GM23338 (cell line): ENCODE measurements at regions not wholly inside any gene's neighbourhood (a gene's known extent, or its start where the extent isn't known, plus 50 kb on each side); places are given as distances from the start of the nearest gene placed in this dataset.

Experiments used
- ATAC-seq: fragments of 200-7000 bp; cut with Tn5 transposase; 3 replicates; pipeline ENCODE4 v1.9.1; 2020
- DNase-seq: peaks from one replicate; pipeline ENCODE4 v3.0.0-alpha.2; 2015; ENCODE audit warnings: low spot score
- H2AFZ ChIP-seq: fragments of 200-600 bp; sonication (generic); 2 replicates; pipeline ENCODE4 v1.8.0; 2016; ENCODE audit warnings: antibody characterized with exemption, mild to moderate bottlenecking, moderate library complexity
- H3F3A ChIP-seq: fragments of 200-600 bp; sonication (generic); replicated peaks from 2 replicates; pipeline ENCODE4 v1.8.0; 2017; ENCODE audit warnings: antibody characterized with exemption, mixed run types, low read depth
- H3K27ac ChIP-seq: fragments of 200-600 bp; sonication (generic); 2 replicates; pipeline ENCODE4 v1.6.1; 2016; ENCODE audit warnings: low read depth
- H3K27me3 ChIP-seq: fragments of 200-600 bp; sonication (generic); 2 replicates; pipeline ENCODE4 v1.8.0; 2016; ENCODE audit warnings: mild to moderate bottlenecking, mixed run types, moderate library complexity; ENCODE audit not compliant: insufficient read depth
- H3K36me3 ChIP-seq: fragments of 200-600 bp; sonication (generic); 2 replicates; pipeline ENCODE4 v1.8.0; 2016; ENCODE audit warnings: mild to moderate bottlenecking; ENCODE audit not compliant: insufficient read depth
- H3K4me1 ChIP-seq: fragments of 200-600 bp; sonication (generic); 2 replicates; pipeline ENCODE4 v1.8.0; 2016; ENCODE audit warnings: mild to moderate bottlenecking, moderate library complexity; ENCODE audit not compliant: insufficient read depth
- H3K4me2 ChIP-seq: fragments of 200-600 bp; sonication (generic); 2 replicates; pipeline ENCODE4 v1.7.1; 2017; ENCODE audit warnings: mixed run types
- H3K4me3 ChIP-seq: fragments of 200-600 bp; sonication (generic); 2 replicates; pipeline ENCODE4 v1.6.1; 2016; ENCODE audit warnings: mixed run types
- H3K79me2 ChIP-seq: fragments of 200-600 bp; sonication (generic); replicated peaks from 2 replicates; pipeline ENCODE4 v1.8.0; 2017; ENCODE audit warnings: mild to moderate bottlenecking; ENCODE audit not compliant: insufficient read depth
- H3K9me2 ChIP-seq: fragments of 200-600 bp; sonication (generic); 2 replicates; pipeline ENCODE4 v1.8.0; 2017; ENCODE audit not compliant: insufficient read depth
- H4K20me1 ChIP-seq: fragments of 200-600 bp; sonication (generic); replicated peaks from 2 replicates; pipeline ENCODE4 v1.8.0; 2017; ENCODE audit warnings: mild to moderate bottlenecking; ENCODE audit not compliant: insufficient read depth
- H3K27ac Mint-ChIP-seq: 2 replicates; pipeline ENCODE4 v1.8.0; 2020; ENCODE audit warnings: inconsistent platforms, mild to moderate bottlenecking, moderate library complexity, mixed read lengths
- H3K27me3 Mint-ChIP-seq: 3 replicates; pipeline ENCODE4 v1.8.0; 2022; ENCODE audit warnings: low read depth, mild to moderate bottlenecking, moderate library complexity, mixed read lengths, inconsistent platforms; ENCODE audit not compliant: insufficient read depth, poor library complexity
- H3K36me3 Mint-ChIP-seq: 3 replicates; pipeline ENCODE4 v1.8.0; 2021; ENCODE audit warnings: low read depth, mild to moderate bottlenecking, inconsistent platforms, moderate library complexity, mixed read lengths
- H3K4me1 Mint-ChIP-seq: 3 replicates; pipeline ENCODE4 v1.8.0; 2020; ENCODE audit warnings: mild to moderate bottlenecking, inconsistent platforms, mixed read lengths
- H3K4me3 Mint-ChIP-seq: 3 replicates; pipeline ENCODE4 v1.8.0; 2021; ENCODE audit warnings: moderate library complexity, mild to moderate bottlenecking, inconsistent platforms, mixed read lengths
- H3K9me3 Mint-ChIP-seq: 3 replicates; pipeline ENCODE4 v1.8.0; 2020; ENCODE audit warnings: moderate library complexity, mild to moderate bottlenecking, inconsistent platforms, mixed read lengths
- CREB1 ChIP-seq: fragments of 250-450 bp; sonication (Bioruptor Pico); IDR thresholded peaks from 2 replicates; pipeline ENCODE4 v1.5.0; 2020; ENCODE audit warnings: low read depth, mild to moderate bottlenecking, moderate library complexity
- NANOG ChIP-seq: IDR thresholded peaks from 2 replicates; pipeline ENCODE4 v1.6.1; 2016; ENCODE audit warnings: antibody characterized with exemption, borderline replicate concordance
- POLR2AphosphoS5 ChIP-seq: IDR thresholded peaks from 2 replicates; pipeline ENCODE4 v1.6.1; 2016; ENCODE audit warnings: antibody characterized with exemption, low read depth
- ZNF114 ChIP-seq: fragments of 250-450 bp; sonication (Bioruptor Pico); IDR thresholded peaks from 2 replicates; pipeline ENCODE4 v1.5.0; 2020; ENCODE audit warnings: mild to moderate bottlenecking, moderate library complexity
- ZNF331 ChIP-seq: fragments of 250-450 bp; sonication (Bioruptor Pico); IDR thresholded peaks from 2 replicates; pipeline ENCODE4 v1.5.0; 2020; ENCODE audit warnings: low read depth, mild to moderate bottlenecking, moderate library complexity
- TF ChIP-seq, protein P1 (sequence below): fragments of 250-450 bp; sonication (Bioruptor Pico); IDR thresholded peaks from 2 replicates; pipeline ENCODE4 v1.5.0; 2020; ENCODE audit warnings: mild to moderate bottlenecking, moderate library complexity
- TF ChIP-seq, protein P2 (sequence below): IDR thresholded peaks from 2 replicates; pipeline ENCODE4 v1.6.1; 2016; ENCODE audit warnings: antibody characterized with exemption
- TF ChIP-seq, protein P3 (sequence below): IDR thresholded peaks from one replicate; pipeline ENCODE4 v1.6.1; 2018; ENCODE audit warnings: antibody characterized with exemption; ENCODE audit not compliant: unreplicated experiment

DNA sequence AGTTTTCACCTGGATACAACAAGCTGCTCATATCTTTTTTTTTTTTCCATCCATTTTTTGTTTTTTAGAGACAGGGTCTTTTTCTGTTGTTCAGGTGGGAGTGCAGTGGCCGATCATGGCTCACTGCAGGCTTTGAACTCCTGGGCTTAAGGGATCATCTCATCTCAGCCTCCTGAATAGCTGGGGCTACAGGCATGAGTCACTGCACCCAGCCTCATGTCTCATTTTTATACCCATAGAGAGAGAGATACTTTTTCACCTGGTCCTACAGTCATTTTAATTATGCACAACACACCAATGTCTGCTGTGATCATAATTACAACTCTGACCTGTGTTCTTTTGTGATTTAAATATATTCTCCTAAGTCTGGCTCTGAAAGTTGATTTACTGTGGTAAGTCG lies 84.4 kb downstream of the KIF4B start (continued):
- TF ChIP-seq, protein P1, sequence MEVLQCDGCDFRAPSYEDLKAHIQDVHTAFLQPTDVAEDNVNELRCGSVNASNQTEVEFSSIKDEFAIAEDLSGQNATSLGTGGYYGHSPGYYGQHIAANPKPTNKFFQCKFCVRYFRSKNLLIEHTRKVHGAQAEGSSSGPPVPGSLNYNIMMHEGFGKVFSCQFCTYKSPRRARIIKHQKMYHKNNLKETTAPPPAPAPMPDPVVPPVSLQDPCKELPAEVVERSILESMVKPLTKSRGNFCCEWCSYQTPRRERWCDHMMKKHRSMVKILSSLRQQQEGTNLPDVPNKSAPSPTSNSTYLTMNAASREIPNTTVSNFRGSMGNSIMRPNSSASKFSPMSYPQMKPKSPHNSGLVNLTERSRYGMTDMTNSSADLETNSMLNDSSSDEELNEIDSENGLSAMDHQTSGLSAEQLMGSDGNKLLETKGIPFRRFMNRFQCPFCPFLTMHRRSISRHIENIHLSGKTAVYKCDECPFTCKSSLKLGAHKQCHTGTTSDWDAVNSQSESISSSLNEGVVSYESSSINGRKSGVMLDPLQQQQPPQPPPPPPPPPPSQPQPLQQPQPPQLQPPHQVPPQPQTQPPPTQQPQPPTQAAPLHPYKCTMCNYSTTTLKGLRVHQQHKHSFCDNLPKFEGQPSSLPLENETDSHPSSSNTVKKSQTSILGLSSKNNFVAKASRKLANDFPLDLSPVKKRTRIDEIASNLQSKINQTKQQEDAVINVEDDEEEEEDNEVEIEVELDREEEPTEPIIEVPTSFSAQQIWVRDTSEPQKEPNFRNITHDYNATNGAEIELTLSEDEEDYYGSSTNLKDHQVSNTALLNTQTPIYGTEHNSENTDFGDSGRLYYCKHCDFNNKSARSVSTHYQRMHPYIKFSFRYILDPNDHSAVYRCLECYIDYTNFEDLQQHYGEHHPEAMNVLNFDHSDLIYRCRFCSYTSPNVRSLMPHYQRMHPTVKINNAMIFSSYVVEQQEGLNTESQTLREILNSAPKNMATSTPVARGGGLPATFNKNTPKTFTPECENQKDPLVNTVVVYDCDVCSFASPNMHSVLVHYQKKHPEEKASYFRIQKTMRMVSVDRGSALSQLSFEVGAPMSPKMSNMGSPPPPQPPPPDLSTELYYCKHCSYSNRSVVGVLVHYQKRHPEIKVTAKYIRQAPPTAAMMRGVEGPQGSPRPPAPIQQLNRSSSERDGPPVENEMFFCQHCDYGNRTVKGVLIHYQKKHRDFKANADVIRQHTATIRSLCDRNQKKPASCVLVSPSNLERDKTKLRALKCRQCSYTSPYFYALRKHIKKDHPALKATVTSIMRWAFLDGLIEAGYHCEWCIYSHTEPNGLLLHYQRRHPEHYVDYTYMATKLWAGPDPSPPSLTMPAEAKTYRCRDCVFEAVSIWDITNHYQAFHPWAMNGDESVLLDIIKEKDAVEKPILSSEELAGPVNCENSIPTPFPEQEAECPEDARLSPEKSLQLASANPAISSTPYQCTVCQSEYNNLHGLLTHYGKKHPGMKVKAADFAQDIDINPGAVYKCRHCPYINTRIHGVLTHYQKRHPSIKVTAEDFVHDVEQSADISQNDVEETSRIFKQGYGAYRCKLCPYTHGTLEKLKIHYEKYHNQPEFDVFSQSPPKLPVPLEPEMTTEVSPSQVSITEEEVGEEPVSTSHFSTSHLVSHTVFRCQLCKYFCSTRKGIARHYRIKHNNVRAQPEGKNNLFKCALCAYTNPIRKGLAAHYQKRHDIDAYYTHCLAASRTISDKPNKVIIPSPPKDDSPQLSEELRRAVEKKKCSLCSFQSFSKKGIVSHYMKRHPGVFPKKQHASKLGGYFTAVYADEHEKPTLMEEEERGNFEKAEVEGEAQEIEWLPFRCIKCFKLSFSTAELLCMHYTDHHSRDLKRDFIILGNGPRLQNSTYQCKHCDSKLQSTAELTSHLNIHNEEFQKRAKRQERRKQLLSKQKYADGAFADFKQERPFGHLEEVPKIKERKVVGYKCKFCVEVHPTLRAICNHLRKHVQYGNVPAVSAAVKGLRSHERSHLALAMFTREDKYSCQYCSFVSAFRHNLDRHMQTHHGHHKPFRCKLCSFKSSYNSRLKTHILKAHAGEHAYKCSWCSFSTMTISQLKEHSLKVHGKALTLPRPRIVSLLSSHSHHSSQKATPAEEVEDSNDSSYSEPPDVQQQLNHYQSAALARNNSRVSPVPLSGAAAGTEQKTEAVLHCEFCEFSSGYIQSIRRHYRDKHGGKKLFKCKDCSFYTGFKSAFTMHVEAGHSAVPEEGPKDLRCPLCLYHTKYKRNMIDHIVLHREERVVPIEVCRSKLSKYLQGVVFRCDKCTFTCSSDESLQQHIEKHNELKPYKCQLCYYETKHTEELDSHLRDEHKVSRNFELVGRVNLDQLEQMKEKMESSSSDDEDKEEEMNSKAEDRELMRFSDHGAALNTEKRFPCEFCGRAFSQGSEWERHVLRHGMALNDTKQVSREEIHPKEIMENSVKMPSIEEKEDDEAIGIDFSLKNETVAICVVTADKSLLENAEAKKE: no peak
- TF ChIP-seq ZNF114 (CRISPR knock-in tag): no peak
- no peak for TF ChIP-seq ZNF331 (CRISPR knock-in tag)
- TF ChIP-seq POLR2AphosphoS5: no peak
- TF ChIP-seq CREB1 (CRISPR knock-in tag): no peak
- TF ChIP-seq NANOG: no peak
- TF ChIP-seq, protein P2, sequence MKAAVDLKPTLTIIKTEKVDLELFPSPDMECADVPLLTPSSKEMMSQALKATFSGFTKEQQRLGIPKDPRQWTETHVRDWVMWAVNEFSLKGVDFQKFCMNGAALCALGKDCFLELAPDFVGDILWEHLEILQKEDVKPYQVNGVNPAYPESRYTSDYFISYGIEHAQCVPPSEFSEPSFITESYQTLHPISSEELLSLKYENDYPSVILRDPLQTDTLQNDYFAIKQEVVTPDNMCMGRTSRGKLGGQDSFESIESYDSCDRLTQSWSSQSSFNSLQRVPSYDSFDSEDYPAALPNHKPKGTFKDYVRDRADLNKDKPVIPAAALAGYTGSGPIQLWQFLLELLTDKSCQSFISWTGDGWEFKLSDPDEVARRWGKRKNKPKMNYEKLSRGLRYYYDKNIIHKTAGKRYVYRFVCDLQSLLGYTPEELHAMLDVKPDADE: no peak

DNA sequence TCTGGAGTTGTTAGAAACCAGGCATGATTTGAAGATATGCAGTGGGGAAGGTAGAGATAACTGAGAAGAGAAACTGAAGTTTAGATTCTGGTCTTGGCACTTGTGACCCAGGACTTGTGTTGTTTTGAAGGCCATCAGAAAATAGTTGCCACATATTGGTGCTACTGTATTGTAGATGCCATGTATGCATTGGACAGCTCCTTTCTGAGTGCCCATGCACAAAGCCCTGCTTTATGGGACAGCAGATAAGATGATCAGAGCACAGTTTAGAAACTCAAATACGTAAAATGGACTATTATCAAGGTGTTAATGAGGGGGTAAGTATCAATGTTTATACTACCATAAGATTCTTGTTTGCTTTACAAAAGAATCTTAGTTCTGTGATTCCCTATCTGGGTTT lies 84.9 kb downstream of the KIF4B start:
- Histone ChIP-seq H3K27me3 (no peaks in the 10 kb centered on the region), H3K36me3 (no peaks in the 10 kb centered on the region), H3K4me3 (no peak overlapping the region), H3K79me2 (no peaks in the 10 kb centered on the region), H4K20me1 (no peaks in the 10 kb centered on the region), H2AFZ (no peak overlapping the region), H3K9me2 (no peaks in the 10 kb centered on the region), H3K27ac (no peak overlapping the region), H3K4me2 (no peak overlapping the region), H3K4me1 (no peaks in the 10 kb centered on the region), H3F3A (no peaks in the 10 kb centered on the region)
- TF ChIP-seq, protein P2: no peak
- TF ChIP-seq ZNF114 (CRISPR knock-in tag) (no peak), CREB1 (CRISPR knock-in tag) (no peak)
- TF ChIP-seq, protein P3, sequence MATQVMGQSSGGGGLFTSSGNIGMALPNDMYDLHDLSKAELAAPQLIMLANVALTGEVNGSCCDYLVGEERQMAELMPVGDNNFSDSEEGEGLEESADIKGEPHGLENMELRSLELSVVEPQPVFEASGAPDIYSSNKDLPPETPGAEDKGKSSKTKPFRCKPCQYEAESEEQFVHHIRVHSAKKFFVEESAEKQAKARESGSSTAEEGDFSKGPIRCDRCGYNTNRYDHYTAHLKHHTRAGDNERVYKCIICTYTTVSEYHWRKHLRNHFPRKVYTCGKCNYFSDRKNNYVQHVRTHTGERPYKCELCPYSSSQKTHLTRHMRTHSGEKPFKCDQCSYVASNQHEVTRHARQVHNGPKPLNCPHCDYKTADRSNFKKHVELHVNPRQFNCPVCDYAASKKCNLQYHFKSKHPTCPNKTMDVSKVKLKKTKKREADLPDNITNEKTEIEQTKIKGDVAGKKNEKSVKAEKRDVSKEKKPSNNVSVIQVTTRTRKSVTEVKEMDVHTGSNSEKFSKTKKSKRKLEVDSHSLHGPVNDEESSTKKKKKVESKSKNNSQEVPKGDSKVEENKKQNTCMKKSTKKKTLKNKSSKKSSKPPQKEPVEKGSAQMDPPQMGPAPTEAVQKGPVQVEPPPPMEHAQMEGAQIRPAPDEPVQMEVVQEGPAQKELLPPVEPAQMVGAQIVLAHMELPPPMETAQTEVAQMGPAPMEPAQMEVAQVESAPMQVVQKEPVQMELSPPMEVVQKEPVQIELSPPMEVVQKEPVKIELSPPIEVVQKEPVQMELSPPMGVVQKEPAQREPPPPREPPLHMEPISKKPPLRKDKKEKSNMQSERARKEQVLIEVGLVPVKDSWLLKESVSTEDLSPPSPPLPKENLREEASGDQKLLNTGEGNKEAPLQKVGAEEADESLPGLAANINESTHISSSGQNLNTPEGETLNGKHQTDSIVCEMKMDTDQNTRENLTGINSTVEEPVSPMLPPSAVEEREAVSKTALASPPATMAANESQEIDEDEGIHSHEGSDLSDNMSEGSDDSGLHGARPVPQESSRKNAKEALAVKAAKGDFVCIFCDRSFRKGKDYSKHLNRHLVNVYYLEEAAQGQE: no peak
- ATAC-seq (no peak), DNase-seq (no peak)
- Mint-ChIP-seq H3K27me3 (peaks cover 2% of the 10 kb centered on the region), H3K4me1 (no peaks in the 10 kb centered on the region), H3K27ac (no peak overlapping the region), H3K4me3 (no peak overlapping the region), H3K9me3 (no peaks in the 10 kb centered on the region), H3K36me3 (no peaks in the 10 kb centered on the region)
